A673 (cell line): ENCODE measurements at regions not wholly inside any gene's neighbourhood (a gene's known extent, or its start where the extent isn't known, plus 50 kb on each side); places are given as distances from the start of the nearest gene placed in this dataset.

ENCODE experiments used
- EZH2 ChIP-seq: fragments of 200-600 bp; sonication (generic); IDR thresholded peaks from 2 replicates; pipeline ENCODE4 v1.6.1; 2017; ENCODE audit warnings: borderline replicate concordance, low read depth, mild to moderate bottlenecking, mixed read lengths, antibody characterized with exemption, low read length; ENCODE audit not compliant: poor library complexity, severe bottlenecking
- TF ChIP-seq, protein P1 (sequence below): fragments of 300-800, 200-600 bp; sonication (generic); conservative IDR thresholded peaks from 2 replicates; pipeline ENCODE4 v1.5.1; 2017; ENCODE audit warnings: low read depth, mild to moderate bottlenecking, antibody characterized with exemption, low read length, moderate library complexity, mixed read lengths

DNA sequence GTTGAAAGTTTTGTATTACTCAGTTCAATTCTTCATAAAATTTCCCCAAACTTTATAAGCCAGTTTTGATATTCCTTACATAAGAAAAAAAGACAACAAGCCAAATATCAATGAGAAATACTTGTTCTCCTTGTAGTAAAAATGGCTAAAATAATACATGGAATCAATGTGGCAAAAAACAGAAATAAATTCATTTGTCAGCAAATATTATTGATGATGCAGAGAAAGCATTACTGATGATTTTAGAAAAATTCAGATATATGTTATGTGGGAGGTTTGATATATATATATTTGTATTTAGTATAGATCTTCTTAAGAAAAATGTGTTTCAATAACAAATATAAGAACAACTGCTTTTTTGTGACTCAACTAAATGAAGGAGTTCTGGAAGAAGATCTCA, 127.0 kb upstream of the PUM3 start:
- TF ChIP-seq, protein P1, sequence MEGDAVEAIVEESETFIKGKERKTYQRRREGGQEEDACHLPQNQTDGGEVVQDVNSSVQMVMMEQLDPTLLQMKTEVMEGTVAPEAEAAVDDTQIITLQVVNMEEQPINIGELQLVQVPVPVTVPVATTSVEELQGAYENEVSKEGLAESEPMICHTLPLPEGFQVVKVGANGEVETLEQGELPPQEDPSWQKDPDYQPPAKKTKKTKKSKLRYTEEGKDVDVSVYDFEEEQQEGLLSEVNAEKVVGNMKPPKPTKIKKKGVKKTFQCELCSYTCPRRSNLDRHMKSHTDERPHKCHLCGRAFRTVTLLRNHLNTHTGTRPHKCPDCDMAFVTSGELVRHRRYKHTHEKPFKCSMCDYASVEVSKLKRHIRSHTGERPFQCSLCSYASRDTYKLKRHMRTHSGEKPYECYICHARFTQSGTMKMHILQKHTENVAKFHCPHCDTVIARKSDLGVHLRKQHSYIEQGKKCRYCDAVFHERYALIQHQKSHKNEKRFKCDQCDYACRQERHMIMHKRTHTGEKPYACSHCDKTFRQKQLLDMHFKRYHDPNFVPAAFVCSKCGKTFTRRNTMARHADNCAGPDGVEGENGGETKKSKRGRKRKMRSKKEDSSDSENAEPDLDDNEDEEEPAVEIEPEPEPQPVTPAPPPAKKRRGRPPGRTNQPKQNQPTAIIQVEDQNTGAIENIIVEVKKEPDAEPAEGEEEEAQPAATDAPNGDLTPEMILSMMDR, result no peak
- no peak for TF ChIP-seq EZH2
